GM21390 (cell line): ENCODE measurements at regions not wholly inside any gene's neighbourhood (a gene's known extent, or its start where the extent isn't known, plus 50 kb on each side); places are given as distances from the start of the nearest gene placed in this dataset.

ENCODE experiments used
- ATAC-seq: cut with Tn5 transposase; IDR thresholded peaks from one replicate; pipeline ENCODE4 v1.9.1; 2021; ENCODE audit not compliant: unreplicated experiment

- ATAC-seq, result no peak
Observed at GRCh38 chr12:67832155-67832554, 157.1 kb upstream of the IFNG-AS1 start.

DNA sequence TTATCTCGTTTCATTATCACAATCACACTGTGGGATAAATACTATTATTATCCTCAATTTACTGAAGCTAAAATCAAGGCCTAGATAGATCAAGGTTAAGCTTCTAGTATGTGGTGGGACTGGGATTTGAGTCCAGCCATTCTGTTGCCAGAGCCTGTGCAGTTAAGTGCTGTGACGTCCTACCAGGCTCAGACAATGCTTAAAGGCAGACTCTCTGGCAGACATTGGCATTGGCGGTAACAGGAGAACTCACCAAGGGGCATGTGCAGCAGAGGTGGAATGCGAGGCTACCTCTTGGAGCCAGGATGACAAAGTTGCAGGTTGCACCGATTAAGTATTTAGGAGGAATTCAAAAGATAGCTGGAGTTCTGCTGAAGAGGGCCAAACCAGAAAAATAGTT, 155.6 kb upstream of the IFNG-AS1 start:
- no peak for ATAC-seq

- no peak for ATAC-seq
Observed at GRCh38 chr12:67837876-67838275, 151.4 kb upstream of the IFNG-AS1 start.

DNA sequence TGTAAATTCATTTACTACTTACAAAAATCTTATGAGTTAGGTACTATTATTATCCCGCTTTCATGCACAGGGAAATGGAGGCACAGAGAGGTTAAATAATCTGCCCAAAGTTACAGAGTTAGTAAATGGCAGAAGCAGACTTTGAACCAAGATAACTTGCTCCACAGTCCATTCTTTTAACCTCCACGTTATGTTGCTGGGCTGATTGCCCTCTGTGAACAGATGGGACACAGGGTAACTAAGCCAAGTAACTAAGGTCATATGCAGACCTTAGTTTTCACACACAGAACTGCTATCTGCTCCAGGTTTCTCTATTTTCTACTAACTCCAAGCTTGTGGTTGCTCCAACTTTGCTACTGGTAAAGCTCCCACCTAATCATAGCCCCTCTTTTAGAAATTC, 147.1 kb upstream of the IFNG-AS1 start:
- no peak for ATAC-seq

- no peak for ATAC-seq
Observed at GRCh38 chr12:67843257-67843656, 146.0 kb upstream of the IFNG-AS1 start.

GRCh38 chr12:67852701-67853100, 136.5 kb upstream of the IFNG-AS1 start:
- ATAC-seq, result no peak

DNA sequence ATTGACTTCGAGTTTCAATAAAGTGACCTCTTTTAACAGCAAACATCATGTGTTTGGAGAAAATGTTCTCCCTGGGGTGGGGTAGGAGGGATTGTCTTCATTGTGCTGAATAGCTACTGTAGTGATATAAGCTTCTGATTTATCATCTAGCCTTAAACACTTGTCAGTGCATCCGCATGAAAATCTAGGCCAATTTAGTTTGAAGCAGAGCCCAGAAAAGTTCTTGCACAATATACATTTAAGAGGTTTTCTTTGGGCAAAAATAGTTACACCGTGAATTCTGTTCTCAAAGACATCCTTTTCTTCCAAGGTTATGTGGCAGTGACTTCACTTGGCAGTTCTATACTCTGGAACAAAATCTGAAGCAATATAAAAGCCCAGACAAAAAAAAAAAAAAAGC, 136.0 kb upstream of the IFNG-AS1 start:
- no peak for ATAC-seq

DNA sequence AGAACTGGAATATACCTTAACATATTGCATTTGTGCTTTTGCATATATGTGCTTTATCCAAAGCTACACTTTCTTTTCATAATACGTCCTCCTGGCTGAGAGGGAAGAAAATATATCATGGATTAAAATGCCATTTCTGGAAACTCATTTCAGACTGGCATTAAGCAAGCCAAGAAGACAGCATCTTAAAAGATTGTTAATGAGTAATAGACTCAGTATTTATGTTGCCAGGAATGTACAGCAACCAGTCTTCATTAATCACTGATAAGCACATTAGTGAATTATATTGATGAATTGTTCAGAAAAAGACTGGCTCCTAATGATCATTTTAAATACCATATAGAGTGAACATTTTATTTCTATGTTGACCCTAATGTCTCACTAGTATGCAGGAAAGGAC, 134.9 kb upstream of the IFNG-AS1 start:
- no peak for ATAC-seq

DNA sequence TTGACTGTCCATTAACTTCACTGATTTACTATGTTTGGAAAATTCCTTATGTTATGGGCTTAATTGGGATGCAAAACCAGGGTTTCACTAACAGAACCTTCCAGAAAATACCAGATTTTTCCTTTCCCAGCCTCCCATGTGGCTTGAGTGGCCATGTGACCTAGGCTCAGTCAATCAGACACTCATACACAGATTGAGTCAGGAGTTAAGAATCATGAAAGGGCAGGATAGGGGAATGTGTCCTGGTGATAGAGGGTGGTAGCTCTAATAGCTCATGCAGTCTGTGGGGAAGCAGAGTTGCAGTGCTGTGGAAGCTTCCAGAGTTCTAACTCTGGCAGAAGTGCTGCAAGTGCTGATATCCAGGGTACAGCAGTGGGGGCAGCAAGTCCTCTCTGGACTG, 134.1 kb upstream of the IFNG-AS1 start:
- no peak for ATAC-seq

- no peak for ATAC-seq
Observed at GRCh38 chr12:67871231-67871630, 118.0 kb upstream of the IFNG-AS1 start.

- no peak for ATAC-seq
Observed at GRCh38 chr12:67873355-67873754, 115.9 kb upstream of the IFNG-AS1 start.

- ATAC-seq, result no peak
Observed at GRCh38 chr12:67876305-67876915, 112.8 kb upstream of the IFNG-AS1 start.

DNA sequence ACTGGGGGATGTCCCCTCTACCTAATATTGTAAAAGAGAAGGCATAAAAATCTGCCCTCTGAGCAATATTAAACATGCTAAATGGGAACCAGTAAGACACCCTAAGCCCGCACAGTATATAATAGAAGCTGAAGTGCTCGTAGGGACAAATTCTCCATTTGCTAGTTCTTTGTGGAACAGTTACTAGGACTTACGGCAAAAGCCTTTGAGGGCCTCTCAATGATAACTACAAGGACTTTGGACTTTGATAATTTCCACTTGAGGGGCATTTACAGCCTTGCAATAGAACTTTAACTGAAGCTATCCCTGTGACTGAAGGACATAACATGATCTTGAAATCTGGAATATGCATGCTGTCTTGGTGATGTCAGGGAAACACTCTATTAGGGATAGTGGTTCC, 111.5 kb upstream of the IFNG-AS1 start:
- no peak for ATAC-seq

DNA sequence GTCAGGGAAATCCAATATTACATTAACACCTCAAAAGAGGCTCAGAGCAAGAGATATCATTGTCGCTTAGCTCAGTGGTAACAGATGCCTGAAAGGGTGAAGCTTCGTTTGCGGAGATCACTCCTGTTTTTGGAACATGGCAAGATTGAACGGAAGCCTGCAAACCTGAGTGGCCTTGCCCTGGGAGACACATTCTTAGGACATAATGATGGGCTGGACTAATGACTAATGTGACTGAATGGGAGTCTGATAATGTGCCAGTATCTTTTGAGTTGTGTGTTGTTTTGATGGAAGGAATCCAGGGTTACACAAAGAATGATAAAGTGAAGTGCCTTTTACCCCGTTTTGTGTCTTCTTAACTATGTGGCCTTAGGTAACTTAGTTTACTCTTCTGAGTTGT, 109.3 kb upstream of the IFNG-AS1 start:
- no peak for ATAC-seq

DNA sequence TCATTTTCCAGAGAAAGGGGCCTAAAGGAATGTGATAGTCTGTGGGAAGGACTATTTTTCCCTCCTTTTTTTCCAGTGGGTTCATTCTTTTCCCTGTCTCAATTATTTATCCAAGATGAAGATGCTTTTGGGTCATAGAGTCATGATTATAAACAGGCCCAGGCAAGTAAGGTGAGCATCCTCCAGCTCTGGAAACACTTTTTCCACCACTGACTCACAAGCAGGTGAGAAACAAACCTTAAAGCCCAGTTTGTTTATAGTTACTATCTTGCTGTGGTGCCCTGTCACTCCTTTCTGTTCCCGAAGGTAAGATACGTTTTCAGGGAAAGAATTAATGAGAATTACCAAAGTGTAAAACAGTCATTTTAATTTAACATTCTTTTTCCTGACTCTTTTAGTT, 107.7 kb upstream of the IFNG-AS1 start:
- no peak for ATAC-seq

DNA sequence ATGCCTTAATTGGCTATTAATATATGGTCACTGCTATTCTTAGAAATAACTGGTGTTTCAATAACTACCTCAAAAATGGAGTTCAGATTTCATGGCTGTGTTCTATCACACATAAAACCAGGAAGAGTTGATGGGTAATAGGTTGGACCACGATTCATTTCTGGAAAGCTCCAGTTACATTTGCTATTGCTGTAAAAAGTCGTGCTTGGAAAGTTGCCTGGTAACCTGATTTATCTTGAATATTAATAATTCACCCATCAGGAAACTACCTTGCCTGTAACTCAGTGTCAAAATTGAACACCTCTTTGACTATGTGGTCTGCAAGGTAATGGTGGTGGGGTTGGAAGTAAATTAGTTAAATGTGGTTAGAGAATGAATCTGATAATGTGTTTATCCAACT, 104.7 kb upstream of the IFNG-AS1 start:
- no peak for ATAC-seq

- ATAC-seq, result no peak
Observed at GRCh38 chr12:67885375-67886169, 103.7 kb upstream of the IFNG-AS1 start.

DNA sequence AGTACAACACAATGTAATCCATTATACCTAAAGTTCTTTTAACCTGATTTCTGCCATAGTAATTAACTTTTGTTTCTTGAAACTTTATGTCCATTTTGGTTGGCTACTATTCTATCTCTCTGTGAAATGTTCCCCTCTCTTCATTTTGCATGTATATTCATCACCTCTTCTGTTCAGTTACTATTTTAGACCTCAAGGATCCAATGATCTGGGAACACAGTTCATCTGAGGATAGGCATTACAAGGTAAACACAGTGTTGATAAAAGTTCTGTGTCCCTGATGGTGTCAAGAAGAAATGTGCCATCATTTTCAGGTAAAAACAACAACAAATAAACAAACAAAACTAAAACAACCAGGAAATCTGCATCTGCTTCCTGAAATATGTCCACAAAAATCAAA, 102.2 kb upstream of the IFNG-AS1 start:
- ATAC-seq, result no peak

DNA sequence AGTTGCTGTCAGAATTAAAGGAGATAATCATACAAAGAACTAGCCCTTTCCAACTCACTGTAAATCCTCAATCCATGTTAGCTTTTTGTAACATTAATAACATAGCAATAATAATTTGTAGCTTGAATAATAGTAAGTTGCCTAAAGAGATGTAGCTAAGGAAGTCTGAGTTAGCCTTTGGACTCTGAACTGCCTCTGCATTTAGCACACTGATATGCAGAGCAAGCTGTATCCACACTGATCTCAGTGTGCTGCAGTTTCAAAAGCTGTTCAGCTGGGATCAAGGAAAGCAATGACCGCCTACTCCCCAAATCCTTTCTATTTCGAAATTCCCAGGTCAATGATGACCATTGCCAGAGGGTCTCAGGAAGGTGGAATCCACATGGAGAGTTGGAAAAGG, 99.3 kb upstream of the IFNG-AS1 start:
- ATAC-seq, result no peak

DNA sequence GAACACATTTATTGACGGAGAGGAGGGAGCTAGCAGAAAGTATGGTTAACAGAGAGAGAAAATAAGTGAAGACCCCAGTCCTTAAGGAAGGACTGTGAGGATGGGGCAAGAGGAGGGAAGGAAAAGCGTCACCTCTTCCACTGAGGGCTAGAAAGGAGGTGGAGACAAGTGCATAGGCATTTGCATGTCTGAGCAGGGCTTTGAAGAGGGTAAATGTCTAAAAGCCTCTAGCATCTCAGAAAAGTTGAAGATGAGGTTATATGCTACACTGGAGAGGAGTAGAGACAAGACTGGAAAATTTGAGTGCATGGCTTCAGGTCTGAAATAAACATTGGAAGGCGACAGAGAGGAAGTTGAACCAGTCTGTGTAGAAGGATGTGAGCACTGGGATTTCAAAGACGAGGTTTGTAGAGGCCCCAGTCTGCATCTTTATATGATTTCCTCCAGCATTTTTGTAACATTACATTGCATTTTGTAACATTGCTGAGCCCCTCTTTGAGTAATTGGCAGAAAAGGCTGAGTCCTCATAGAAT, 98.5 kb upstream of the IFNG-AS1 start:
- no peak for ATAC-seq

GRCh38 chr12:67891596-67891995, 97.7 kb upstream of the IFNG-AS1 start:
- no peak for ATAC-seq

DNA sequence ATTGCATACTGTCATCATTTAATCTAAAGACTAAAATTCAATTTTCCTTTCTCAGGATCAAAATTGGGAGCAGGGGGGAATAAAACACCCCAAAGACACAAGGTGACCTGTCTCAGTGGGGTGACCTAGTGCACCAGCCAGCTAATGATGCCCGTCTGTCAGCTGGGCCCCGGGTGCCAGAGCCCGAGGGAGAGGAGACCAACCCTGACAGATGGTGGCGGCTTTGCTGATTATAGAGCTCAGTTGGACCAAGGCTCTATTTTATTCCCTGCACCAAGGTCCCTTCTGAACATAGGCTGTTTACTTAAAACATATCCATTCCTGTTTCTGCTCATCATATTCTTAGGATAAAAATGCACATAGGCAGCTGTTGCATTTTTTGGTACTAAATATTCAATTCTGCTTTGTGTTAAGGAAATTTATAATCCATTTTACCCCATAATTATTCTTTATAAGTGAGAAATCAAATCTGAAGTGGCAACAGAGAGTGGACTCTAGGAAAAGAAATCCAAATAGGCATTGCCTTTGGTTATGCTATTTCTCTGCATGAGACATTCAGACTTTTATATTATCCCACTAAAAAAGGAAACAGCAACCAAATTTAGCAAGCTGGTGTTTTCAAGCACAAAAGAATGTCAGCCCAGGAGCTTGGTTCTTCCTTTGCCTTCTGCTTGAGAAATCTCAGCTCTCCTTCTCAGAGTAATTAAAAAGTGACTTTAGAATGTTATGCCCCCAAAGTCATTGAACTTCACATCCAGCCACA, 96.8 kb upstream of the IFNG-AS1 start:
- no peak for ATAC-seq
